Endothelial cell of umbilical vein (primary cell): ENCODE measurements at regions not wholly inside any gene's neighbourhood (a gene's known extent, or its start where the extent isn't known, plus 50 kb on each side); places are given as distances from the start of the nearest gene placed in this dataset.

Experiments used
- BruUV-seq: library from RNA; stranded (reverse); fragments of 400-500 nt; replicated peaks from 2 replicates; lab custom pipeline; 2021; lab: Mats Ljungman, UMichigan
- CTCF ChIA-PET: fragments of 300-600, 350-600 bp; sonication (Branson Sonifier 250); formaldehyde crosslinking; loops from one replicate; lab custom pipeline; 2021; ENCODE audit warnings: antibody characterized with exemption, inconsistent platforms; lab: Charles Lee
- POLR2A ChIA-PET: fragments of 300-600, 350-600 bp; sonication (Branson Sonifier 250); formaldehyde crosslinking; loops from one replicate; lab custom pipeline; 2021; ENCODE audit warnings: antibody characterized with exemption, inconsistent platforms; lab: Charles Lee
- DNase-seq: peaks from one replicate; pipeline ENCODE4 v3.0.0-alpha.2; 2011; ENCODE audit warnings: low read depth, low spot score
- FAIRE-seq: peaks from 2 replicates; lab custom pipeline; 2011; peaks lifted over from hg19 to GRCh38; lab: Jason Lieb, UNC
- H2AFZ ChIP-seq: 2 replicates; pipeline ENCODE4 v1.6.0; 2012; ENCODE audit warnings: low read depth, low read length, control low read depth, inconsistent platforms
- H3K27ac ChIP-seq: 2 replicates; pipeline ENCODE4 v1.5.1; 2011; ENCODE audit warnings: low read depth, mild to moderate bottlenecking, control low read depth, low read length, moderate library complexity; ENCODE audit not compliant: insufficient read depth
- H3K27me3 ChIP-seq, 2 experiments: 2 replicates each; pipeline versions ENCODE4 v1.6.0 to v1.6.1; 2011; ENCODE audit warnings: low read length in 2 of 2, mixed read lengths in 1 of 2; ENCODE audit not compliant: control insufficient read depth in 2 of 2, insufficient read depth in 2 of 2
- H3K36me3 ChIP-seq, 2 experiments: 2 replicates in 1 of 2; 3 replicates in 1 of 2; pipeline ENCODE4 v1.5.1; 2011; ENCODE audit warnings: low read length in 2 of 2, mild to moderate bottlenecking in 1 of 2, moderate library complexity in 1 of 2; ENCODE audit not compliant: control insufficient read depth in 2 of 2, insufficient read depth in 2 of 2; ENCODE audit errors: extremely low read depth in 1 of 2
- H3K4me1 ChIP-seq: 3 replicates; pipeline ENCODE4 v1.5.1; 2011; ENCODE audit warnings: mild to moderate bottlenecking, low read length; ENCODE audit not compliant: control insufficient read depth, insufficient read depth; ENCODE audit errors: extremely low read depth
- H3K4me2 ChIP-seq: 2 replicates; pipeline ENCODE4 v1.6.1; 2011; ENCODE audit warnings: low read length, control low read depth, mixed read lengths; ENCODE audit not compliant: insufficient read depth
- H3K4me3 ChIP-seq, 3 experiments: fragments of 200-600 bp in 1 of 3; sonication (generic), shearing (Covaris generic) in 1 of 3; replicated peaks in 1 of 3; 2 replicates each; pipeline ENCODE4 v1.5.1; 2011 to 2016; ENCODE audit warnings: control low read depth in 3 of 3, low read length in 3 of 3, mild to moderate bottlenecking in 2 of 3, inconsistent platforms in 1 of 3, low read depth in 1 of 3, moderate library complexity in 1 of 3; ENCODE audit not compliant: insufficient read depth in 1 of 3
- H3K79me2 ChIP-seq: 2 replicates; pipeline ENCODE4 v1.6.0; 2012; ENCODE audit warnings: low read length, inconsistent platforms; ENCODE audit not compliant: control insufficient read depth, insufficient read depth
- H3K9ac ChIP-seq: replicated peaks from 2 replicates; pipeline ENCODE3; 2011; ENCODE audit warnings: low read length, control low read depth; ENCODE audit not compliant: insufficient read depth; ENCODE audit errors: extremely low read depth
- H3K9me1 ChIP-seq: replicated peaks from 3 replicates; pipeline ENCODE4 v1.6.0; 2011; ENCODE audit warnings: mild to moderate bottlenecking, low read length; ENCODE audit not compliant: control insufficient read depth, insufficient read depth; ENCODE audit errors: extremely low read depth
- H3K9me3 ChIP-seq: replicated peaks from 2 replicates; pipeline ENCODE4 v1.5.1; 2012; ENCODE audit warnings: low read length, inconsistent platforms; ENCODE audit not compliant: control insufficient read depth, insufficient read depth
- H4K20me1 ChIP-seq: replicated peaks from 2 replicates; pipeline ENCODE3; 2011; ENCODE audit warnings: mild to moderate bottlenecking, low read length; ENCODE audit not compliant: control insufficient read depth, insufficient read depth; ENCODE audit errors: extremely low read depth
- CTCF ChIP-seq, 2 donors: IDR thresholded peaks; 1 replicate in 1 of 2; 2 replicates in 1 of 2; pipeline ENCODE4 v1.5.1; 2011; ENCODE audit warnings: low read length in 2 of 2, mild to moderate bottlenecking in 2 of 2, moderate library complexity in 2 of 2, control low read depth in 1 of 2, inconsistent platforms in 1 of 2, low read depth in 1 of 2; ENCODE audit not compliant: insufficient read depth in 1 of 2; ENCODE audit errors: extremely low read depth in 1 of 2
- EZH2 ChIP-seq: IDR thresholded peaks from 2 replicates; pipeline ENCODE4 v1.6.1; 2012; ENCODE audit warnings: borderline replicate concordance, low read depth, mild to moderate bottlenecking, moderate library complexity, low read length, inconsistent platforms; ENCODE audit not compliant: severe bottlenecking
- FOS ChIP-seq: IDR thresholded peaks from 2 replicates; pipeline ENCODE4 v1.6.1; 2011; ENCODE audit warnings: mild to moderate bottlenecking, low read length, moderate library complexity, borderline replicate concordance; ENCODE audit not compliant: insufficient read depth
- GATA2 ChIP-seq: IDR thresholded peaks from 2 replicates; pipeline ENCODE4 v1.7.0; 2011; ENCODE audit warnings: low read depth, mild to moderate bottlenecking, moderate library complexity, mixed read lengths, low read length; ENCODE audit not compliant: insufficient read length, insufficient read depth
- JUN ChIP-seq: IDR thresholded peaks from 2 replicates; pipeline ENCODE4 v1.6.1; 2011; ENCODE audit warnings: borderline replicate concordance, low read depth; ENCODE audit not compliant: insufficient read length, insufficient read depth
- MAX ChIP-seq: IDR thresholded peaks from 2 replicates; pipeline ENCODE4 v1.6.1; 2011; ENCODE audit not compliant: insufficient read depth, insufficient read length
- MYC ChIP-seq: IDR thresholded peaks from one replicate; pipeline ENCODE4 v1.6.1; 2011; ENCODE audit warnings: mild to moderate bottlenecking, low read depth, low read length
- POLR2A ChIP-seq: IDR thresholded peaks from 2 replicates; pipeline ENCODE4 v1.6.1; 2012; ENCODE audit warnings: low read depth, mild to moderate bottlenecking, control low read depth, low read length
- POLR2AphosphoS5 ChIP-seq: IDR thresholded peaks from 2 replicates; pipeline ENCODE4 v1.6.1; 2012; ENCODE audit warnings: low read depth, mild to moderate bottlenecking, control low read depth, low read length, moderate library complexity; ENCODE audit not compliant: insufficient read depth
- dilution Hi-C: fragments of 300-500 bp; cut with MboI; formaldehyde crosslinking; loops from one replicate; pipeline ENCODE4 v1.15.0; 2019; ENCODE audit warnings: low sequenced_read_pairs; ENCODE audit not compliant: extremely low pct_ligation_motif_present
- intact Hi-C: fragments of 100-400 bp; cut with micrococcal nuclease; formaldehyde crosslinking; loops from one replicate; pipeline ENCODE4 v1.10.0; 2022

DNA sequence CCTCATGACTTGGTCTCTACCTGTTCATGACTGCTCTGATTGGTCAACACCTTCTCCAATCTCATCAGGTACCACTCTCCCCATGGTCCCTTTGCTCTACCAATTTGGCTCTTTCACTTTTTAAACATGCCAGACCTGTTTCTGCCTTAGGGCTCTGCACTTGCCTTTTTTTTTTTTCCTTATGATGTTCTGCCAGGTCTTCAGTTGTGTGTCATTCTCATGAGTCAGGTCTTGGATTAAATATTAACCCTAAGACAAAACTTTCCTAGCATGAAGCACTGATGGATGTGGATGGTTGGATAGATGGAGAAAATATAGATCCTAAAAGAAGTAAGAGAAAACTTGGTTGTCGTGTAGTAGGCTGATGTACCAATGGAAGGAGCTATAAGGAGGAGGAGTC, 219.3 kb downstream of the TTC32 start:
- ChIA-PET POLR2A (no interaction called here), CTCF (interaction anchor here (0.6 to 1.1 kb wide), 2 partner anchors 13 to 29 kb away, joined by 3 read pairs; no protein-coding TSS in a partner anchor)
- FAIRE-seq (no peak), DNase-seq (no peak)
- Histone ChIP-seq H3K9me3 (no peaks in the 10 kb centered on the region), H3K4me1 (no peaks in the 10 kb centered on the region), H3K79me2 (no peaks in the 10 kb centered on the region), H3K9ac (no peak overlapping the region), H3K27ac (no peak overlapping the region), H4K20me1 (no peaks in the 10 kb centered on the region), H3K4me2 (no peak overlapping the region), H3K27me3 (no peaks in the 10 kb centered on the region), H3K4me3 (no peak overlapping the region), H3K9me1 (no peaks in the 10 kb centered on the region), H2AFZ (no peak overlapping the region), H3K36me3 (no peaks in the 10 kb centered on the region)
- no peak for TF ChIP-seq EZH2
- no peak for TF ChIP-seq CTCF (IDR thresholded peaks at IDR 0.05; ENCODE audit: extremely low read depth in 1 of 2, insufficient read depth in 1 of 2, low read depth in 1 of 2, low read length in 2 of 2)
- TF ChIP-seq POLR2A = no peak
- no peak for TF ChIP-seq POLR2AphosphoS5
- TF ChIP-seq MAX = no peak
- TF ChIP-seq MYC = no peak
- no peak for TF ChIP-seq JUN
- no peak for TF ChIP-seq GATA2
- no peak for TF ChIP-seq FOS
- dilution Hi-C loops (no loop called here), intact Hi-C loops (no loop called here)
- no TSS peak for BruUV-seq
